ENCODE measurements at regions not wholly inside any gene's neighbourhood (a gene's known extent, or its start where the extent isn't known, plus 50 kb on each side); places are given as distances from the start of the nearest gene placed in this dataset.

- no peak for DNase-seq (ENCODE audit: low read depth)
- no peak for TF ChIP-seq CTCF (IDR thresholded peaks at IDR 0.05; ENCODE audit: low read depth, low read length, missing control alignments)
- in situ Hi-C loops (cut with HindIII; ENCODE audit: low sequenced_read_pairs): no loop called here
- no peak overlapping the region for H3K4me3 ChIP-seq (ENCODE audit: low read depth, low read length)
Measured at GRCh38 chr5:97454015-97454414, 271.0 kb upstream of the RIOK2 start.

DNA sequence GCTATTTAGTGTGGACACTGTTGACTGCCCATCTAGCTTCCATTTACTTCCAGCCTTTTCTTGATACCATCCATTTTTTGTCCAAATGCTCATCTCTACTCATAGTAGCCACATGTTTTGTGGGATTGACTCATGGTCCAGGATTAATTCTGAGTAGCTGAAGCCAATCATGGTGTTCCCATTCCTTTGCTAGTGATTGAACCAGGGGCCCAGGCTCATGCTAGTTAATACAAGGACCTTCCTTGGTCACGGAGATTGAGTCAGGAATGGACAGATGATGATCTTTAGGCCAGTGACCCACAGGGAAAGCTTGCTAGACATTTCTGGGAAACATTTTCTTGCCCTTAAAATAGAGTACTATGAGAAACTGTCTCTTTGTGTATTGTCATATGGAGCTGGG lies 272.9 kb upstream of the RIOK2 start:
- in situ Hi-C loops (cut with HindIII; ENCODE audit: low sequenced_read_pairs): no loop called here

GRCh38 chr5:97458851-97459250 lies 275.8 kb upstream of the RIOK2 start:
- DNase-seq (ENCODE audit: low read depth): no peak
- in situ Hi-C loops (cut with HindIII; ENCODE audit: low sequenced_read_pairs): no loop called here
- H3K4me3 ChIP-seq (ENCODE audit: low read depth, low read length): no peak overlapping the region
- TF ChIP-seq CTCF (IDR thresholded peaks at IDR 0.05; ENCODE audit: low read depth, low read length, missing control alignments): no peak

More for the DNA sequence above, 272.9 kb upstream of the RIOK2 start:
- DNase-seq (ENCODE audit: low read depth): no peak
- TF ChIP-seq CTCF (IDR thresholded peaks at IDR 0.05; ENCODE audit: low read depth, low read length, missing control alignments): no peak
- H3K4me3 ChIP-seq (ENCODE audit: low read depth, low read length): no peak overlapping the region

DNA sequence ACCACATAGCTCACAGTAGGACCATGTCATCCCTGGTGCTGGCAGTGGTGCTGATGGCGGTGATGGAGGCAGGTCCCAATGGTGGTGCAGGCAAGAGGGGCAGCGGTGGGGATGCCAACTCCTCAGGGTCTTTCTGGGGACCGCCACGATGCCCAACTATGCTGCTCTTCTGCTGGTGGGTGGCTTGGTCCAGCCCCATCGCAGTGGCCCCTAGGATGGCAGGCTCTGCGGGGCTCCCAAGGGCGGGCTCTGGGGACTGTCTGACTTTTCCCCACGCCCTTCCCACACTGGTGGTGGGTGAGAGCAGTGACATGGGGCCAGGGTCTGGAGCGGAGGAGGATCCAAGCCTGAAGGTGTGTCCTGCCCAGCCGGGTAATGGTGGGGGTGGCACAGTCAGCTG lies 288.9 kb upstream of the RIOK2 start:
- in situ Hi-C loops (cut with HindIII; ENCODE audit: low sequenced_read_pairs): no loop called here

DNA sequence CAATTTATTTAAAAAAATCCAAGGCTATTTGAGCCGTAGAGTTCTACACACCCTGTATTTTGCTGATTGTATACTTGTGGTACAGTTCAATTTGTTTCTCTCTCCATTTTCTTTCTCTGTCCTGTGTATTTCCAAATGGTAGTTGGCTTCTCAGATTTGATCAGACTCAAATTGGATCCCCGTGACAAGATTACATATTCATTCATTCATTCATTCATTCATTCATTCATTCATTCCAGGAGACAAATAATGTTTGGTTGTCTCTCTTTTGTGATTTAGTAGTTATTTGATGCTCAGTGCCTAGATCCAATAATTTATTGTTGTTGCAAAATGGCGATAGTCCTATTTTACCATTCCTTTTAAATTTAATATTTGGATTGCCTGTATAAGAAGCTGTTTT lies 292.8 kb upstream of the RIOK2 start:
- in situ Hi-C loops (cut with HindIII; ENCODE audit: low sequenced_read_pairs): no loop called here
- DNase-seq (ENCODE audit: low read depth): no peak
- no peak for TF ChIP-seq CTCF (IDR thresholded peaks at IDR 0.05; ENCODE audit: low read depth, low read length, missing control alignments)
- H3K4me3 ChIP-seq (ENCODE audit: low read depth, low read length): no peak overlapping the region

More for the DNA sequence above, 288.9 kb upstream of the RIOK2 start:
- no peak for DNase-seq (ENCODE audit: low read depth)
- no peak overlapping the region for H3K4me3 ChIP-seq (ENCODE audit: low read depth, low read length)
- TF ChIP-seq CTCF (IDR thresholded peaks at IDR 0.05; ENCODE audit: low read depth, low read length, missing control alignments): no peak

GRCh38 chr5:97476852-97477534 lies 293.9 kb upstream of the RIOK2 start:
- in situ Hi-C loops (cut with HindIII; ENCODE audit: low sequenced_read_pairs): no loop called here
- DNase-seq (ENCODE audit: low read depth): no peak

More at GRCh38 chr5:97476852-97477534, 293.9 kb upstream of the RIOK2 start:
- H3K4me3 ChIP-seq (ENCODE audit: low read depth, low read length): no peak overlapping the region
- no peak for TF ChIP-seq CTCF (IDR thresholded peaks at IDR 0.05; ENCODE audit: low read depth, low read length, missing control alignments)

Data from astrocyte of the cerebellum (primary cell).